ENCODE measurements at regions not wholly inside any gene's neighbourhood (a gene's known extent, or its start where the extent isn't known, plus 50 kb on each side); places are given as distances from the start of the nearest gene placed in this dataset.

DNA sequence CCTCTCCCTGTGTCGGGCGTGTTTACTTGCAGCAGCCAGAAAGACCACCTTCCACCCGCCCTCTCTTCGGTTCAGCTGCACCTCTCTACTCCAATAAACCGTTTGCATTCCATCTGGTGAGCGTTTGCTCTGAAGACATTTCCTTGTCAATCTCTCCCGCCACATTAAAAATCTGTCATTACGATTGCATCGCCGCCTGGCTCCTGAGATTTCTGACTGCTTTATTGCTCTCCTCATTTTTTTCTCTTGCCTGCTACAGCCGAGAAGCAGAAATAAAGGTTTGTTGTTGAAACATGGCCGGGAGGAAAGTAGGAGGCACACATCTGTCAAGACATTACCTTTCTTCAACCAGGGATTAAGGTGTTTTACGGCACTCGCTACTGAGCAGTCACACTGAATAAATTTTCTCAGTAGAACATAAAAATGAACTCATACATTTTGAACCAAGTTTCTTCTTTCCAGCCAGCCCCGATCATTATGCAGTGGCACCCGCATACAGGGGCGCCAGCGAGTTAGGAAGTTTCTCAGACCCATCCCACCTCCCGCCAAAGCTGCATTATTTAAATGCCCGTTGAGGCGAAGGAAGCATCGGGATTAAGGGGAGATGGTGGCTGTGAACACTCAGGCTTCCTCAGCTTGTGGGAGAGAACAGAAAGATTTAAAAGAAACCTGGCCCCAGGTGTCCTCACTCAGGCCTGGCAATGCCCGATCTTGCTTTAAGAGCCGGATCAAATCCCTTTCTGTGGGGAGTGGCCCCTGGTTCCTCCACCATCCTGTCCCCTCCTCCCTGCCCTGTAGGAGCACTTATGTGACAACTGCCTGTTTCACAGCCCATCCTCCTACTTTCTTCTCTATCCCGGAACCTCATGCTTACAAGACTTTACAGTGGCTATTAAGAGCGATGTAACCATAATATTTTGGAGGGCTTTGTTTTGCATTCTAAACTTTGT is 1108.9 kb downstream of the BCL11B start:
- peaks cover under 1 to 5% of the 10 kb centered on the region in 2 donors for H3K36me3 Mint-ChIP-seq (ENCODE audit: insufficient read depth in 2 of 2)
- peak overlapping the region; percentile 49 to 81 for H3K4me3 Mint-ChIP-seq
- ATAC-seq (replicated peaks in 1 of 2) (no peak), DNase-seq (no peak)
- H3K27me3 Mint-ChIP-seq (ENCODE audit: low read depth), result no peaks in the 10 kb centered on the region
- H3K9me3 Mint-ChIP-seq, result peaks cover under 1% of the 10 kb centered on the region in 2 donors
- H3K4me1 Mint-ChIP-seq (ENCODE audit: low read depth), result peaks cover 87% of the 10 kb centered on the region
- peak overlapping the region; percentile 35 for H3K27ac Mint-ChIP-seq

GRCh38 chr14:98163873-98164272 is 1108.1 kb downstream of the BCL11B start:
- DNase-seq (no peak), ATAC-seq (replicated peaks in 1 of 2) (no peak)
- Mint-ChIP-seq H3K27me3 (ENCODE audit: low read depth) (no peaks in the 10 kb centered on the region), H3K27ac (peak overlapping the region; percentile 41), H3K4me3 (peak overlapping the region; percentile 10 to 81), H3K9me3 (peaks cover 2 to 3% of the 10 kb centered on the region in 2 donors), H3K36me3 (ENCODE audit: insufficient read depth in 2 of 2) (peaks cover 3 to 12% of the 10 kb centered on the region in 2 donors), H3K4me1 (ENCODE audit: low read depth) (peaks cover 89% of the 10 kb centered on the region)

GRCh38 chr14:98165976-98166375 is 1106.0 kb downstream of the BCL11B start:
- ATAC-seq (replicated peaks in 1 of 2) (no peak), DNase-seq (no peak)
- H3K27me3 Mint-ChIP-seq (ENCODE audit: low read depth), result no peaks in the 10 kb centered on the region
- H3K36me3 Mint-ChIP-seq (ENCODE audit: insufficient read depth in 2 of 2), result peaks cover 8 to 15% of the 10 kb centered on the region in 2 donors
- H3K4me3 Mint-ChIP-seq, result peak overlapping the region; percentile 25 to 68
- H3K9me3 Mint-ChIP-seq, result peaks cover 2 to 7% of the 10 kb centered on the region in 2 donors
- H3K4me1 Mint-ChIP-seq (ENCODE audit: low read depth), result peaks cover 93% of the 10 kb centered on the region
- H3K27ac Mint-ChIP-seq, result peak overlapping the region; percentile 70

- DNase-seq, result no peak
- no peak for ATAC-seq (replicated peaks in 1 of 2)
- Mint-ChIP-seq H3K4me1 (ENCODE audit: low read depth) (peaks cover 95% of the 10 kb centered on the region), H3K9me3 (peaks cover 2 to 7% of the 10 kb centered on the region in 2 donors), H3K27ac (peak overlapping the region; percentile 76), H3K4me3 (peak overlapping the region; percentile 63 to 68), H3K27me3 (ENCODE audit: low read depth) (no peaks in the 10 kb centered on the region), H3K36me3 (ENCODE audit: insufficient read depth in 2 of 2) (peaks cover 8 to 15% of the 10 kb centered on the region in 2 donors)
These were observed 1104.7 kb downstream of the BCL11B start for GRCh38 chr14:98167275-98167674.

GRCh38 chr14:98167705-98168104 is 1104.3 kb downstream of the BCL11B start:
- peaks cover 8 to 14% of the 10 kb centered on the region in 2 donors for H3K36me3 Mint-ChIP-seq (ENCODE audit: insufficient read depth in 2 of 2)
- peak overlapping the region; percentile 98 for H3K27ac Mint-ChIP-seq
- DNase-seq (no peak), ATAC-seq (replicated peaks in 1 of 2) (no peak)
- peaks cover 2 to 7% of the 10 kb centered on the region in 2 donors for H3K9me3 Mint-ChIP-seq
- H3K4me3 Mint-ChIP-seq, result peak overlapping the region; percentile 63 to 68
- no peaks in the 10 kb centered on the region for H3K27me3 Mint-ChIP-seq (ENCODE audit: low read depth)
- peaks cover 96% of the 10 kb centered on the region for H3K4me1 Mint-ChIP-seq (ENCODE audit: low read depth)

DNA sequence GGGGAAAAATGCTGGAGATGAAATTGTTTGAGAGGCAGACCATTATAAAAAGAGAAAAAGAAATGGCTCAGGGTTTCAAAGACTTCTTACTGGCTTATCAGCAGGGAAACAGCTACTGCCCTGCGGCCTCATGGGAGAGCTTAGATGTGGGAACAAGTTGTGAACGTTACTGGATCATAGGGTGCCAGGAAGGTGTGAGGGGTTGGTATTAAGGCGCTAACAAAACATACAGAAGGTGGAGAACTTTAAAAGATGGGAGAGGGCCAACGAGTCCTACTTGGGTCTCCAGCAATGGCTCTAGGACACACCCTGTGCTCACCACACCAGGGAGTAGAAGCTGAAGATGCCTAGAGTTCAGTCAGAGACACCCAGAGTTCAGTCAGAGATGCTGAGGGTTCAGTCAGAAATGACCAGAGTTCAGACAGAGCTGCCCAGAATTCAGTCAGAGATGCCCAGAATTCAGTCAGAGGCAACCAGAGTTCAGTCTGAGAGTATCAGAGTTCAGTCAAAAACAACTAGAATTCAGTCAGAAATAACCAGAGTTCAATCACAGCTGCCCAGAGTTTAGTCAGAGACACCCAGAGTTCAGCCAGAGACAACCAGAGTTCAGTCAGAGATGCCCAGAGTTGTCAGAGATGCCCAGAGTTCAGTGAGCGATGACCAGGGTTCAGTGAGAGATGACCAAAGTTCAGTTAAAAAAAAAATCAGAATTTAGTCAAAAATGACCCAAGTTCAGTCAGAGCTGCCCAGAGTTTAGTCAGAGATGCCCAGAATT is 1103.6 kb downstream of the BCL11B start:
- ATAC-seq (replicated peaks in 1 of 2) (peak; percentile 61 to 62), DNase-seq (peak; percentile 56 to 60)
- peak overlapping the region; percentile 68 to 70 for H3K4me3 Mint-ChIP-seq
- peaks cover 8 to 14% of the 10 kb centered on the region in 2 donors for H3K36me3 Mint-ChIP-seq (ENCODE audit: insufficient read depth in 2 of 2)
- H3K27ac Mint-ChIP-seq, result peak overlapping the region; percentile 98
- H3K9me3 Mint-ChIP-seq, result peaks cover 2 to 7% of the 10 kb centered on the region in 2 donors
- peaks cover 96% of the 10 kb centered on the region for H3K4me1 Mint-ChIP-seq (ENCODE audit: low read depth)
- no peaks in the 10 kb centered on the region for H3K27me3 Mint-ChIP-seq (ENCODE audit: low read depth)

- peaks cover 96% of the 10 kb centered on the region for H3K4me1 Mint-ChIP-seq (ENCODE audit: low read depth)
- peak overlapping the region; percentile 98 for H3K27ac Mint-ChIP-seq
- ATAC-seq (replicated peaks in 1 of 2) (peak; percentile 73 to 74), DNase-seq (peak; percentile 71 to 75)
- H3K9me3 Mint-ChIP-seq, result peaks cover 2 to 7% of the 10 kb centered on the region in 2 donors
- H3K27me3 Mint-ChIP-seq (ENCODE audit: low read depth), result no peaks in the 10 kb centered on the region
- H3K36me3 Mint-ChIP-seq (ENCODE audit: insufficient read depth in 2 of 2), result peaks cover 8 to 14% of the 10 kb centered on the region in 2 donors
- H3K4me3 Mint-ChIP-seq, result peak overlapping the region; percentile 19 to 57
These were observed 1102.8 kb downstream of the BCL11B start for GRCh38 chr14:98169170-98169587.

- no peak for ATAC-seq (replicated peaks in 1 of 2)
- Mint-ChIP-seq H3K36me3 (ENCODE audit: insufficient read depth in 2 of 2) (peaks cover 8 to 14% of the 10 kb centered on the region in 2 donors), H3K9me3 (peaks cover 2 to 7% of the 10 kb centered on the region in 2 donors), H3K4me3 (peak overlapping the region in 1 of 2 donors; percentile 43), H3K27ac (peak overlapping the region; percentile 98), H3K4me1 (ENCODE audit: low read depth) (peaks cover 100% of the 10 kb centered on the region), H3K27me3 (ENCODE audit: low read depth) (no peaks in the 10 kb centered on the region)
- no peak for DNase-seq
These were observed 1101.4 kb downstream of the BCL11B start for GRCh38 chr14:98170575-98170974.

GRCh38 chr14:98171654-98172053 is 1100.3 kb downstream of the BCL11B start:
- peaks cover 8 to 12% of the 10 kb centered on the region in 2 donors for H3K36me3 Mint-ChIP-seq (ENCODE audit: insufficient read depth in 2 of 2)
- H3K27me3 Mint-ChIP-seq (ENCODE audit: low read depth), result no peaks in the 10 kb centered on the region
- peak overlapping the region; percentile 10 to 16 for H3K4me3 Mint-ChIP-seq
- peak overlapping the region; percentile 98 for H3K27ac Mint-ChIP-seq
- H3K9me3 Mint-ChIP-seq, result peaks cover 2 to 7% of the 10 kb centered on the region in 2 donors
- DNase-seq (no peak), ATAC-seq (replicated peaks in 1 of 2) (no peak)
- H3K4me1 Mint-ChIP-seq (ENCODE audit: low read depth), result peaks cover 100% of the 10 kb centered on the region

DNA sequence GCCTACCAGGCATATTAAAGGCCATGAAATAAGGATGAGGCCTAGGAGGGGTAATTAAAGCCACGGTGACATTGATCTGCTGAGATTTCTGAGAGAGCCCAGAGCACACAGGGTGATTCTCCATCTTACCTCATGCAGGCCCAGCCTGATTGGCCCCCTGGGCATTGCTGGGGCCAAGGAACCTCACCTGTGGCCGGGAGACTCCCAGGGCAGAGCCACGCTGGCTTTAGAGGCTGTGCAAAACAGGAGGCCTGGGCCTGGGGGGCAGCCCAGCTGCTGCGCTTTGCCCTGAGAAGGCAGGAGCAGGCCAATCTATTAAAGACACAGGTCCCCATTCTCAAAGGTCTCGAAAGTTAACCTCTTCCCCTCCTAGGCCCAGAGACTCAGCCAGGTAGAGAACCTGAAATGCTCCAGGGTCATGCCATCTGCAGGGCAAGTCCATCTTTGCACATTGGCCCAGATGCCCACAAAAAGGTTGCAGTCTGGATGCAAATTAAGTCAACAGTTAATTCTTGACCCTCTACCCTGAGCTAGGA is 1099.7 kb downstream of the BCL11B start:
- Mint-ChIP-seq H3K9me3 (peaks cover 2 to 7% of the 10 kb centered on the region in 2 donors), H3K4me3 (peak overlapping the region; percentile 76 to 78), H3K36me3 (ENCODE audit: insufficient read depth in 2 of 2) (peaks cover 8 to 12% of the 10 kb centered on the region in 2 donors), H3K4me1 (ENCODE audit: low read depth) (peaks cover 100% of the 10 kb centered on the region), H3K27ac (peak overlapping the region; percentile 92), H3K27me3 (ENCODE audit: low read depth) (no peaks in the 10 kb centered on the region)
- DNase-seq (no peak), ATAC-seq (replicated peaks in 1 of 2) (no peak)

- Mint-ChIP-seq H3K27me3 (ENCODE audit: low read depth) (no peaks in the 10 kb centered on the region), H3K27ac (peak overlapping the region; percentile 92), H3K36me3 (ENCODE audit: insufficient read depth in 2 of 2) (peaks cover 5 to 9% of the 10 kb centered on the region in 2 donors), H3K4me1 (ENCODE audit: low read depth) (peaks cover 100% of the 10 kb centered on the region), H3K4me3 (peak overlapping the region; percentile 76 to 78), H3K9me3 (peaks cover 0 to 4% of the 10 kb centered on the region in 2 donors)
- no peak for ATAC-seq (replicated peaks in 1 of 2)
- DNase-seq, result no peak
These were observed 1098.7 kb downstream of the BCL11B start for GRCh38 chr14:98173305-98173704.

DNA sequence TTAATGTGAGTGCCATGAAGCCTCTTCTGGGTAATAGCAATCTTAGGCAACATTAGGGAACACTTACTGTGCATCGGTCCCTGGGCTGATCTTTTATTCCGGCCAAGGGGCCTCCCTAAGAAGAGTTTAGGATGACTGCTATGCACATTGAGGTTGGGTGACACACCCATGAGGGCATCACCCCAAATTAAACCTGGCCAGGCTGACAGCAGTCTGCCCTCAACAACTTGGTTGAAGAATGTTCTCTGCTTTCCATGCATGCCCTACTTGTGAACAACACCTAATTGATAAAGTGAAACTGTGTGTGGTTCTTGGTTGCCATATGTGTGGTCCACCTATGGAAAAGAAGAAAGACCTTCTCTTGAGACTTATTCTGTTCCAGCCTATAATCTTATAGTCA is 1098.0 kb downstream of the BCL11B start:
- H3K9me3 Mint-ChIP-seq, result peaks cover 0 to 4% of the 10 kb centered on the region in 2 donors
- H3K36me3 Mint-ChIP-seq (ENCODE audit: insufficient read depth in 2 of 2), result peaks cover 3 to 5% of the 10 kb centered on the region in 2 donors
- peaks cover 100% of the 10 kb centered on the region for H3K4me1 Mint-ChIP-seq (ENCODE audit: low read depth)
- DNase-seq (peak; percentile 60 to 61), ATAC-seq (replicated peaks in 1 of 2) (peak; percentile 8 to 22)
- H3K4me3 Mint-ChIP-seq, result peak overlapping the region; percentile 76 to 78
- no peaks in the 10 kb centered on the region for H3K27me3 Mint-ChIP-seq (ENCODE audit: low read depth)
- H3K27ac Mint-ChIP-seq, result peak overlapping the region; percentile 92
